ENCODE measurements at regions not wholly inside any gene's neighbourhood (a gene's known extent, or its start where the extent isn't known, plus 50 kb on each side); places are given as distances from the start of the nearest gene placed in this dataset.

DNA sequence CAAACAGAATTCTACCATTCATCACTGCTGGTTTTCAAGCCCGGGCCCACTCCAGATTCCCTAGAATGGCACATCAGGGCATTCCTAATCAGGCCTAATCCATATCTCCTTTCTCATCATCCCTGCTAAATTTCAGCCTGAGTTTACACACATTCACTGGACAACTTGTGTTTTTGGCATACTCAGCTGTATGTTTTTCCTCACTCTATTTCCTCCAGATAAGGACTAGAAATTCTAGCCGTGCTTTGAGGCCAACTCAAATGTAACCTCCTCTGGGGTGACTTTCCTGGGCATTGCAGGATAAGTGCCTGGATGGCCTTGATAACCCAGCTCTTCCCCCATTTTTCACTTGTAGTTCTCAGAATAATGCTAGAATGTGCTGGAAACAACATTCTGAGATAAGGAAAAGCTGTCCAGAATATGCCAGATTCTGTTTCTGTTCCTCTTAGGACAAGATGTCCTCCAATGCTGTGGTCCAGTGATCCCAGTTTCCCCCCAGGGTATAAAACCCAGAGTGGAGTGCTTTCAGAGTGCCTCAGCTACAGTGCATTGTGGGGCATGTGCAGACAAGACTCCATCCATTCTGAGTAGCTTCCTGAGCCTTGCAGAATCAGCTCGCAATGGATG, 66.9 kb upstream of the CLDN10 start:
- DNase-seq (ENCODE audit: low read depth in 1 of 2, low spot score in 1 of 2) (no peak), FAIRE-seq (no peak), ATAC-seq (no peak)
- 58% methylated on average over 2 of the region's 3 CpGs for WGBS (ENCODE audit: missing lambda C conversion rate)
- Histone ChIP-seq H3K4me3 (no peak overlapping the region), H3K4me2 (no peak overlapping the region), H3K4me1 (peaks cover 6% of the 10 kb centered on the region), H3K27ac (no peak overlapping the region), H3K9me3 (no peaks in the 10 kb centered on the region)
- TF ChIP-seq HDAC2 (IDR thresholded peaks at IDR 0.05), result no peak
- TF ChIP-seq TFCP2L1 (CRISPR knock-in tag; IDR thresholded peaks at IDR 0.05), result no peak
- no peak for TF ChIP-seq TP53 (CRISPR knock-in tag; IDR thresholded peaks at IDR 0.05)
- TF ChIP-seq JUNB (IDR thresholded peaks at IDR 0.05), result no peak
- no peak for TF ChIP-seq KDM5A (IDR thresholded peaks at IDR 0.05)
- TF ChIP-seq, protein P1, sequence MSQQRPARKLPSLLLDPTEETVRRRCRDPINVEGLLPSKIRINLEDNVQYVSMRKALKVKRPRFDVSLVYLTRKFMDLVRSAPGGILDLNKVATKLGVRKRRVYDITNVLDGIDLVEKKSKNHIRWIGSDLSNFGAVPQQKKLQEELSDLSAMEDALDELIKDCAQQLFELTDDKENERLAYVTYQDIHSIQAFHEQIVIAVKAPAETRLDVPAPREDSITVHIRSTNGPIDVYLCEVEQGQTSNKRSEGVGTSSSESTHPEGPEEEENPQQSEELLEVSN (IDR thresholded peaks at IDR 0.05; ENCODE audit: borderline replicate concordance, low read depth), result no peak
- ChIA-PET CTCF (interaction anchor here (0.7 kb wide), 1 partner anchor 13 kb away, joined by 4 read pairs; no protein-coding TSS in a partner anchor), POLR2A (no interaction called here)

DNA sequence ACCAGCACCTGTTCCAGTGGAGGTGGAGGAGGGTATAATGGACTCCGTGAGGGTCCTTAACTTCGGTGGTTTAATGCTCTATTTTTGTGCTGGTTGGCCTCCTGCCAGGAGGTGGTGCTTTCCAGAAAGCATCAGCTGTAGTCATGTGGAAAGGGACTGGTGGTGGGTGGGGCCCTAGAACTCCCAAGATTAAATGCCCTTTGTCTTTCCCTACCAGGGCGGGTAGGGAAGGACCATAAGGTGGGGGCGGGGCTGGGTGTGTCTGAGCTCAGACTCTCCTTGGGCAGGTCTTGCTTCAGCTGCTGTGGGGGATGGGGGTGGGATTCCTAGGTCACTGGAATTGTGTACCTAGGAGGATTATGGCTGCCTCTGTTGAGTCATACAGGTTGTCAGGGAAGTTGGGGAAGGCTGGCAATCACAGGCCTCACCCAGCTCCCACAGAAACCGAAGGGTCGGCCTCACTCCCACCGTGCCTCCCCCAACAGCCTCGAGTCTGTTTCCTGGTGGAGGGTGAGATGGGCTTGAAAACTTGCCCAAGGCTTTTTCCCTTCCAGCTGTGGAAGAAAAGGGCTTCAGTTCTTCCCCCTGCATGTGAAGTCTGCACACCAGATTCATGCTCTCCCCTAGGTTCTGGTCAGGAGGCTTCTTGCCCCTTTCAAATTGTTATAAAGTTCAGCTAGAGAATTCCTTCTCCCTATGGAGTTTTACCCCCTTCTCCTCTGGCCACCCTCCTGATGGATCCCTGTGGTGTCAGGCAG, 60.3 kb upstream of the CLDN10 start:
- no peak overlapping the region for H3K4me3 ChIP-seq
- H3K4me1 ChIP-seq, result peaks cover 7% of the 10 kb centered on the region; the same call in 2 of the 3 replicates
- 0 out of 3 replicates have a peak, but pooled peaks cover 2% of the 10 kb centered on the region for H3K9me3 ChIP-seq
- H3K27ac ChIP-seq, result peak overlapping the region; percentile 13 to 16; a peak in 2 of 6 replicates
- DNase-seq (ENCODE audit: low read depth in 1 of 2, low spot score in 1 of 2) (peak in 1 of 2 experiments; percentile 55), ATAC-seq (no peak), FAIRE-seq (no peak)
- TF ChIP-seq GATA3 (IDR thresholded peaks at IDR 0.05; ENCODE audit: borderline replicate concordance) (no peak), RFX5 (IDR thresholded peaks at IDR 0.05) (peak; percentile 66; the same call in 1 of the 2 replicates)
- 56% methylated on average over 6 of the region's 8 CpGs for WGBS (ENCODE audit: missing lambda C conversion rate)
- ChIA-PET CTCF (interaction anchor here (0.9 to 2.2 kb wide), 3 partner anchors 12 to 341 kb away, joined by 3 to 8 read pairs (median 5); no protein-coding TSS in a partner anchor), POLR2A (no interaction called here)
- H3K4me2 ChIP-seq, result peak overlapping the region; percentile 16; the same call in 1 of the 3 replicates

- no peak for FAIRE-seq
These were observed 58.3 kb upstream of the CLDN10 start for GRCh38 chr13:95494082-95494681.

More at GRCh38 chr13:95494082-95494681, 58.3 kb upstream of the CLDN10 start:
- Histone ChIP-seq H3K27ac (no peak overlapping the region), H3K4me1 (peaks cover 7% of the 10 kb centered on the region; the same call in 2 of the 3 replicates), H3K4me3 (no peak overlapping the region), H3K4me2 (no peak overlapping the region), H3K9me3 (0 out of 3 replicates have a peak, but pooled peaks cover 2% of the 10 kb centered on the region)
- ChIA-PET POLR2A (no interaction called here), CTCF (interaction anchor here (1.3 to 2.2 kb wide), 4 partner anchors 13 to 339 kb away, joined by 3 to 8 read pairs (median 4); no protein-coding TSS in a partner anchor)
- TF ChIP-seq SMC3 (IDR thresholded peaks at IDR 0.05), result peak; percentile 65
- TF ChIP-seq, protein P2, sequence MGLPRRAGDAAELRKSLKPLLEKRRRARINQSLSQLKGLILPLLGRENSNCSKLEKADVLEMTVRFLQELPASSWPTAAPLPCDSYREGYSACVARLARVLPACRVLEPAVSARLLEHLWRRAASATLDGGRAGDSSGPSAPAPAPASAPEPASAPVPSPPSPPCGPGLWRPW (IDR thresholded peaks at IDR 0.05), result no peak
- no peak for TF ChIP-seq HOXB13 (CRISPR knock-in tag; IDR thresholded peaks at IDR 0.05; ENCODE audit: low read depth)
- TF ChIP-seq, protein P3, sequence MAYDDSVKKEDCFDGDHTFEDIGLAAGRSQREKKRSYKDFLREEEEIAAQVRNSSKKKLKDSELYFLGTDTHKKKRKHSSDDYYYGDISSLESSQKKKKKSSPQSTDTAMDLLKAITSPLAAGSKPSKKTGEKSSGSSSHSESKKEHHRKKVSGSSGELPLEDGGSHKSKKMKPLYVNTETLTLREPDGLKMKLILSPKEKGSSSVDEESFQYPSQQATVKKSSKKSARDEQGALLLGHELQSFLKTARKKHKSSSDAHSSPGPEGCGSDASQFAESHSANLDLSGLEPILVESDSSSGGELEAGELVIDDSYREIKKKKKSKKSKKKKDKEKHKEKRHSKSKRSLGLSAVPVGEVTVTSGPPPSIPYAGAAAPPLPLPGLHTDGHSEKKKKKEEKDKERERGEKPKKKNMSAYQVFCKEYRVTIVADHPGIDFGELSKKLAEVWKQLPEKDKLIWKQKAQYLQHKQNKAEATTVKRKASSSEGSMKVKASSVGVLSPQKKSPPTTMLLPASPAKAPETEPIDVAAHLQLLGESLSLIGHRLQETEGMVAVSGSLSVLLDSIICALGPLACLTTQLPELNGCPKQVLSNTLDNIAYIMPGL (CRISPR knock-in tag; IDR thresholded peaks at IDR 0.05; ENCODE audit: borderline replicate concordance), result no peak
- no peak for TF ChIP-seq HOXA7 (CRISPR knock-in tag; IDR thresholded peaks at IDR 0.05)
- TF ChIP-seq MYC (IDR thresholded peaks at IDR 0.05; ENCODE audit: borderline replicate concordance, low read length), result no peak
- TF ChIP-seq, protein P4, sequence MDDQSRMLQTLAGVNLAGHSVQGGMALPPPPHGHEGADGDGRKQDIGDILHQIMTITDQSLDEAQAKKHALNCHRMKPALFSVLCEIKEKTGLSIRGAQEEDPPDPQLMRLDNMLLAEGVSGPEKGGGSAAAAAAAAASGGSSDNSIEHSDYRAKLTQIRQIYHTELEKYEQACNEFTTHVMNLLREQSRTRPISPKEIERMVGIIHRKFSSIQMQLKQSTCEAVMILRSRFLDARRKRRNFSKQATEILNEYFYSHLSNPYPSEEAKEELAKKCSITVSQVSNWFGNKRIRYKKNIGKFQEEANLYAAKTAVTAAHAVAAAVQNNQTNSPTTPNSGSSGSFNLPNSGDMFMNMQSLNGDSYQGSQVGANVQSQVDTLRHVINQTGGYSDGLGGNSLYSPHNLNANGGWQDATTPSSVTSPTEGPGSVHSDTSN (IDR thresholded peaks at IDR 0.05), result no peak
- TF ChIP-seq EHF (CRISPR knock-in tag; IDR thresholded peaks at IDR 0.05), result no peak
- no peak for TF ChIP-seq POLR2AphosphoS2 (conservative IDR thresholded peaks at IDR 0.05; ENCODE audit: low read length)
- peak; percentile 65 to 72 for TF ChIP-seq RAD21 (conservative IDR thresholded peaks at IDR 0.05 in 1 of 2, IDR thresholded peaks at IDR 0.05 in 1 of 2)
- no peak for TF ChIP-seq ESRRA (IDR thresholded peaks at IDR 0.05; ENCODE audit: borderline replicate concordance, low read length)
- peak; percentile 61 for TF ChIP-seq CTCF (IDR thresholded peaks at IDR 0.05)
- ATAC-seq, result peak; percentile 50 to 77; a peak in 4 of 6 replicates
- peak; percentile 48 to 75 for DNase-seq (ENCODE audit: low read depth in 1 of 2, low spot score in 1 of 2)
- 35% methylated on average over 7 of the region's 7 CpGs for WGBS (ENCODE audit: missing lambda C conversion rate)

All from A549 (cell line).